ENCODE measurements at regions not wholly inside any gene's neighbourhood (a gene's known extent, or its start where the extent isn't known, plus 50 kb on each side); places are given as distances from the start of the nearest gene placed in this dataset.
"Not testable (repeated sequence)": the region's sequence is repeated elsewhere in the genome, so short reads cannot be mapped to it uniquely, and the experiment has no call there.

- DNase-seq: peak; percentile 95
These were observed 269.4 kb upstream of the MVB12B start for GRCh38 chr9:126057121-126057825.

GRCh38 chr9:126058011-126058531 lies 268.6 kb upstream of the MVB12B start:
- peak; percentile 84 for DNase-seq

- peak; percentile 76 for DNase-seq
These were observed 268.0 kb upstream of the MVB12B start for GRCh38 chr9:126058591-126058990.

- no peak for DNase-seq
These were observed 265.1 kb upstream of the MVB12B start for GRCh38 chr9:126061575-126061974.

- no peak for DNase-seq
These were observed 264.3 kb upstream of the MVB12B start for GRCh38 chr9:126062158-126062886.

- DNase-seq: no peak
These were observed 263.3 kb upstream of the MVB12B start for GRCh38 chr9:126063326-126063725.

GRCh38 chr9:126066131-126066530 lies 260.5 kb upstream of the MVB12B start:
- no peak for DNase-seq

- no peak for DNase-seq
These were observed 259.4 kb upstream of the MVB12B start for GRCh38 chr9:126067031-126067734.

- no peak for DNase-seq
These were observed 257.9 kb upstream of the MVB12B start for GRCh38 chr9:126068534-126069230.

GRCh38 chr9:126069400-126069955 lies 257.2 kb upstream of the MVB12B start:
- DNase-seq: no peak

- no peak for DNase-seq
These were observed 256.5 kb upstream of the MVB12B start for GRCh38 chr9:126070058-126070655.

GRCh38 chr9:126071076-126071750 lies 255.4 kb upstream of the MVB12B start:
- DNase-seq: no peak

- not testable (repeated sequence) for DNase-seq
These were observed 249.0 kb upstream of the MVB12B start for GRCh38 chr9:126077656-126078055.

GRCh38 chr9:126080641-126081040 lies 246.0 kb upstream of the MVB12B start:
- DNase-seq: no peak

GRCh38 chr9:126081746-126082145 lies 244.9 kb upstream of the MVB12B start:
- DNase-seq: no peak

- no peak for DNase-seq
These were observed 242.6 kb upstream of the MVB12B start for GRCh38 chr9:126084008-126084407.

- no peak for DNase-seq
These were observed 241.9 kb upstream of the MVB12B start for GRCh38 chr9:126084696-126085095.

- DNase-seq: no peak
These were observed 241.5 kb upstream of the MVB12B start for GRCh38 chr9:126085170-126085569.

GRCh38 chr9:126088336-126088735 lies 238.3 kb upstream of the MVB12B start:
- no peak for DNase-seq

- DNase-seq: no peak
These were observed 236.8 kb upstream of the MVB12B start for GRCh38 chr9:126089789-126090188.

GRCh38 chr9:126093771-126094170 lies 232.9 kb upstream of the MVB12B start:
- no peak for DNase-seq
